MCF 10A (cell line): ENCODE measurements at regions not wholly inside any gene's neighbourhood (a gene's known extent, or its start where the extent isn't known, plus 50 kb on each side); places are given as distances from the start of the nearest gene placed in this dataset.

ENCODE experiments used
- BruUV-seq: library from RNA; stranded (reverse); fragments of 400-500 nt; replicated peaks from 2 replicates; lab custom pipeline; 2021; lab: Mats Ljungman, UMichigan
- CTCF ChIA-PET: fragments of 300-600 bp; sonication (Branson Sonifier 250); formaldehyde crosslinking; extraction: SDS; loops from one replicate; lab custom pipeline; 2021; ENCODE audit warnings: antibody characterized with exemption, inconsistent platforms; lab: Yijun Ruan, JAX
- POLR2A ChIA-PET: fragments of 300-600, 350-650 bp; sonication (Branson Sonifier 250); formaldehyde crosslinking; extraction: SDS; loops from one replicate; lab custom pipeline; 2020; ENCODE audit warnings: antibody characterized with exemption, inconsistent platforms; lab: Yijun Ruan, JAX
- DNase-seq: peaks from one replicate; pipeline ENCODE4 v3.0.0-alpha.2; 2018; ENCODE audit not compliant: unreplicated experiment
- H3K27ac Mint-ChIP-seq: one replicate; pipeline ENCODE4 v1.8.0; 2022; ENCODE audit warnings: mild to moderate bottlenecking, low read depth, mixed read lengths; ENCODE audit not compliant: unreplicated experiment
- H3K27me3 Mint-ChIP-seq: one replicate; pipeline ENCODE4 v1.8.0; 2022; ENCODE audit warnings: mixed read lengths; ENCODE audit not compliant: insufficient read depth, unreplicated experiment
- H3K36me3 Mint-ChIP-seq: one replicate; pipeline ENCODE4 v1.8.0; 2022; ENCODE audit warnings: mild to moderate bottlenecking, moderate library complexity, mixed read lengths; ENCODE audit not compliant: insufficient read depth, unreplicated experiment
- H3K4me1 Mint-ChIP-seq: one replicate; pipeline ENCODE4 v1.8.0; 2022; ENCODE audit warnings: mixed read lengths; ENCODE audit not compliant: insufficient read depth, unreplicated experiment
- H3K4me3 Mint-ChIP-seq: one replicate; pipeline ENCODE4 v1.8.0; 2022; ENCODE audit warnings: mild to moderate bottlenecking, moderate library complexity, mixed read lengths; ENCODE audit not compliant: unreplicated experiment
- H3K9me3 Mint-ChIP-seq: one replicate; pipeline ENCODE4 v1.8.0; 2022; ENCODE audit warnings: mixed read lengths; ENCODE audit not compliant: unreplicated experiment
- intact Hi-C: fragments of 100-400 bp; cut with micrococcal nuclease; formaldehyde crosslinking; loops from 2 replicates; pipeline ENCODE4 v1.14.1; 2022
- TF ChIP-seq, protein P1 (sequence below): fragments of 200-600 bp; IDR thresholded peaks from one replicate; pipeline ENCODE4 v1.8.0; 2022; ENCODE audit warnings: antibody characterized with exemption, mild to moderate bottlenecking; ENCODE audit not compliant: unreplicated experiment

DNA sequence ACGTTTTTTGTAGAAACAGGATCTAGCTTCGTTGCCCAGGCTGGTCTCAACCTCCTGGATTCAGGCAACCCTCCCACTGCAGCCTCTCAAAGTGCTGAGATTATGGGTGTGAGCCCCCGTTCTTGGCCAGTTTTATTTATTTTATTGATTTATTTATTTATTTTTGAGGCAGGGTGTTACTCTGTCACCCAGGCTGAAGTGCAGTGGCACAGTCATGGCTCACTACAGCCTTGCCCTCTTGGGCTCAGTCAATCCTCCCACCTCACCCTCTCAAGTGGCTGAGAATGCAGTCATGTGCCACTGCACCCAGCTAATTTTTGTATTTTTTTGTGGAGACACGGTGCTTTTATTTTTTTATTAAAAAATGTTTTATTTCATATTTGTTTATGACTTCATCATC is 79.9 kb upstream of the ATF7IP2 start:
- ChIA-PET CTCF (interaction anchor here (1.5 to 2.3 kb wide), 2 partner anchors 8 to 209 kb away, joined by 6 to 9 read pairs; no protein-coding TSS in a partner anchor), POLR2A (no interaction called here)
- no peak for DNase-seq
- intact Hi-C loops = no loop called here
- Mint-ChIP-seq H3K4me1 (peaks cover 13% of the 10 kb centered on the region), H3K9me3 (peaks cover 7% of the 10 kb centered on the region), H3K4me3 (no peak overlapping the region), H3K27ac (no peak overlapping the region), H3K36me3 (peaks cover 5% of the 10 kb centered on the region), H3K27me3 (no peaks in the 10 kb centered on the region)
- TF ChIP-seq, protein P1, sequence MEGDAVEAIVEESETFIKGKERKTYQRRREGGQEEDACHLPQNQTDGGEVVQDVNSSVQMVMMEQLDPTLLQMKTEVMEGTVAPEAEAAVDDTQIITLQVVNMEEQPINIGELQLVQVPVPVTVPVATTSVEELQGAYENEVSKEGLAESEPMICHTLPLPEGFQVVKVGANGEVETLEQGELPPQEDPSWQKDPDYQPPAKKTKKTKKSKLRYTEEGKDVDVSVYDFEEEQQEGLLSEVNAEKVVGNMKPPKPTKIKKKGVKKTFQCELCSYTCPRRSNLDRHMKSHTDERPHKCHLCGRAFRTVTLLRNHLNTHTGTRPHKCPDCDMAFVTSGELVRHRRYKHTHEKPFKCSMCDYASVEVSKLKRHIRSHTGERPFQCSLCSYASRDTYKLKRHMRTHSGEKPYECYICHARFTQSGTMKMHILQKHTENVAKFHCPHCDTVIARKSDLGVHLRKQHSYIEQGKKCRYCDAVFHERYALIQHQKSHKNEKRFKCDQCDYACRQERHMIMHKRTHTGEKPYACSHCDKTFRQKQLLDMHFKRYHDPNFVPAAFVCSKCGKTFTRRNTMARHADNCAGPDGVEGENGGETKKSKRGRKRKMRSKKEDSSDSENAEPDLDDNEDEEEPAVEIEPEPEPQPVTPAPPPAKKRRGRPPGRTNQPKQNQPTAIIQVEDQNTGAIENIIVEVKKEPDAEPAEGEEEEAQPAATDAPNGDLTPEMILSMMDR = no peak
- no TSS peak for BruUV-seq

DNA sequence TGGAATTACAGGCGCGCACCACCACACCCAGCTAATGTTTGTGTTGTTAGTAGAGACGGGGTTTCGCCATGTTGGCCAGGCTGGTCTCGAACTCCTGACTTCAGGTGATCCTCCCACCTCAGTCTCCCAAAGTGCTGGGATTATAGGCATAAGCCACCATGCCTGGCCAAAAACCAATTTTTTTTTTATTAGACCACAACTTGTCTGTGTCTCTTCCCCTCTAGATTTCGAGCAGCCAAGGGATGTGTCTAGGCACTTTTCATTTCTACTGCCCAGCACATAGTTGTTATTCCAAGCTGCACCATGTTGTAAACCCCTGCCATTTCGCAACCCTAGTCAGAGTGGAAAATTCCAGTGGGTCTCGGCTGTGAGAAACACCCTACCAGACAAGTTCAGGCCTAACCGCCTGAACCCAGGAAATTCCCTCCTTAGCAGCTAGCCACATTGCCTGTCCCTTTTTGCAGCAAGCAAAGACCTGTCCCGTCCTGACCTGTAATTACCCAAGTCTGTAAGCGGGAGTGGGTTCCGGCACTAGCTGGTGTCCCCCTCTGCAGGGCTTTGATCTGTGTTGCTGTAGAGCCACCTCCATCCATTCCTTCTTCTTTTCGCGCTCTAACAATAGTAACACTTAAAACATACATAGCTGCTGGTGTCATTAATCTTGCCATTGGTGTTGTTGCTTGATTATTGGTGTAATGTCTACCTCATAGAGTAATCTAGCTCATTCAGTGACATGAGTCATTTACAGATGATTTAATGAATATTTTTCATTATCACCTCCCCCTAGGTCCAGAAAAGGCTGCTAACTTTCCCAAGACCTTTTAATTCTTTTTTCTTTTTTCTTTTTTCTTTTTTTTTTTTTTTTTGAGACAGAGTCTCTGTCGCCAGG is 77.3 kb upstream of the ATF7IP2 start:
- H3K27me3 Mint-ChIP-seq = no peaks in the 10 kb centered on the region
- peaks cover 5% of the 10 kb centered on the region for H3K36me3 Mint-ChIP-seq
- peak overlapping the region; percentile 12 for H3K4me3 Mint-ChIP-seq
- H3K9me3 Mint-ChIP-seq = peaks cover 6% of the 10 kb centered on the region
- H3K4me1 Mint-ChIP-seq = peaks cover 13% of the 10 kb centered on the region
- ChIA-PET POLR2A (interaction anchor here (0.6 to 1.5 kb wide), 13 partner anchors 8 to 1215 kb away, joined by 3 to 7 read pairs (median 3); partner anchors contain the start of gene ATF7IP2), CTCF (interaction anchor here (0.6 to 4.7 kb wide), 15 partner anchors 11 to 1176 kb away, joined by 3 to 51 read pairs (median 4); no protein-coding TSS in a partner anchor)
- peak; percentile 96 for DNase-seq
- H3K27ac Mint-ChIP-seq = peak overlapping the region; percentile 62
- intact Hi-C loops = no loop called here
- BruUV-seq = no TSS peak
- TF ChIP-seq, protein P1 = no peak

DNA sequence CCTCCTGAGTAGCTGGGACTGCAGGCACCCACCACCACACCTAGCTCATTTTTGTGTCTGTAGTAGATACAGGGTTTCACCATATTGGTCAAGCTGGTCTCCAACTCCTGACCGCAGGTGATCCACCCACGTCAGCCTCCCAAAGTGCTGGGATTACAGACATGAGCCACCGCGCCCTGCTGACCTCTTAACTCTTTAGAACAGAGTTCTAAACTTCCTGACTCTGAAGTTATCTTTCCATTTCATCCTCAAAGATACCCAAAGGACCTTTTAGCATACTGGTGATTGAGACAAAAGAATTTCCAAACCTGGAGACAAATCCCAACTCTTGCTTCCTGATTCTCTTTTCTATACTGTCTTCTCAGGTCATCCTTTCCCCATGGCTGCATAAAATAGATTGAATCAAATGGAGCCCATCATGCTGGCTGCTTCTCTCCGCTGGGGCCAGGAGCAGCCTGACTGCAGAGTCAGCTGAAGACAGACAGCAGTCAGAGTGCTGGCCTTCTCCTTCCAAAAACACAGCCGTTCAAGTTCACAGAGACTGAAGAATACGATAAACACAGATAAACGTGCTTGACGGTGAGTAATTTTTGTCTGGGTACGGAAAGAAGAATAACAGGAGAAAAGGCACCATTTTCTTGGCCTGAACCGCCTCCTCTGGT is 76.5 kb upstream of the ATF7IP2 start:
- DNase-seq = no peak
- ChIA-PET CTCF (interaction anchor here (0.6 to 4.7 kb wide), 11 partner anchors 42 to 596 kb away, joined by 3 to 51 read pairs (median 3); no protein-coding TSS in a partner anchor), POLR2A (interaction anchor here (0.5 to 1.5 kb wide), 5 partner anchors 9 to 1216 kb away, joined by 3 to 8 read pairs (median 5); partner anchors contain the start of gene ATF7IP2)
- BruUV-seq = no TSS peak
- Mint-ChIP-seq H3K9me3 (no peaks in the 10 kb centered on the region), H3K27me3 (no peaks in the 10 kb centered on the region), H3K4me3 (peak overlapping the region; percentile 12), H3K27ac (peak overlapping the region; percentile 62), H3K36me3 (peaks cover 5% of the 10 kb centered on the region), H3K4me1 (peaks cover 13% of the 10 kb centered on the region)
- TF ChIP-seq, protein P1 = no peak
- intact Hi-C loops = no loop called here

DNA sequence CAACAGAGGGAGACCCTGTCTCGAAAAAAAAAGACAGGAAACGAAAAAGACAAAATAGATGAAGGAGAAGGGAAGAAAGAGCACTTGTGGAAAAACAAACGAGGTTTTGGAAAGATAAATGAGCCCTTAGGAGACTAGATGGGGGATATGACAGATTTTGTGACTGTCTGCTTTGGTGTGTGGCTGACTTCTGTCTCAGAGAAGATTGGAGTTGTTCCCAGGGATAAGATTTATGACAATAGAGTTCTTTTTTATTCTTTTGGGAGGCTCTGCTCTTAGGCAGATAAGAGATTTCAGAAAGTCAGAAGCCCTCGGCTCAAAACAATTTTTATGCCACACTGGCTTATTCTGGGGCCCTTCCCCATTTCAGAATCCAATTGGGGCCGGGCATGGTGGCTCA is 73.9 kb upstream of the ATF7IP2 start:
- Mint-ChIP-seq H3K36me3 (peaks cover 5% of the 10 kb centered on the region), H3K27ac (no peak overlapping the region), H3K4me3 (no peak overlapping the region), H3K4me1 (peaks cover 13% of the 10 kb centered on the region), H3K27me3 (no peaks in the 10 kb centered on the region), H3K9me3 (no peaks in the 10 kb centered on the region)
- ChIA-PET POLR2A (no interaction called here), CTCF (interaction anchor here (0.8 to 8.5 kb wide), 3 partner anchors 55 to 198 kb away, joined by 3 to 200 read pairs (median 4); no protein-coding TSS in a partner anchor)
- intact Hi-C loops = loop anchor here (5.0 kb wide), 1 partner anchor 425 kb away; no protein-coding TSS in a partner anchor
- DNase-seq = no peak
- no TSS peak for BruUV-seq
- TF ChIP-seq, protein P1 = no peak
